Sigmoid colon (tissue), 6 donors: ENCODE measurements at regions not wholly inside any gene's neighbourhood (a gene's known extent, or its start where the extent isn't known, plus 50 kb on each side); places are given as distances from the start of the nearest gene placed in this dataset.

Source experiments
- DNase-seq: peaks from one replicate; pipeline ENCODE4 v3.0.0-alpha.2; 2019
- H3K27ac ChIP-seq, 4 donors: fragments of 200-600 bp; sonication (generic); one replicate each; pipeline ENCODE4 v1.5.1; 2016 to 2019; ENCODE audit warnings: mild to moderate bottlenecking in 1 of 4
- H3K27me3 ChIP-seq, 3 donors: fragments of 200-600 bp; sonication (generic); one replicate each; pipeline ENCODE4 v1.5.1; 2019; ENCODE audit warnings: mild to moderate bottlenecking in 1 of 3
- H3K36me3 ChIP-seq, 4 donors: fragments of 200-600 bp; sonication (generic); one replicate each; pipeline ENCODE4 v1.5.1; 2016 to 2019
- H3K4me1 ChIP-seq, 4 donors: fragments of 200-600 bp; sonication (generic); one replicate each; pipeline ENCODE4 v1.5.1; 2017 to 2019
- H3K4me3 ChIP-seq, 4 donors: fragments of 200-600 bp; sonication (generic); one replicate each; pipeline ENCODE4 v1.5.1; 2017 to 2019; ENCODE audit warnings: mild to moderate bottlenecking in 2 of 4, moderate library complexity in 1 of 4
- H3K9me3 ChIP-seq, 4 donors: fragments of 200-600 bp in 3 of 4; sonication (generic) in 3 of 4; one replicate each; pipeline versions ENCODE4 v1.5.1 to v1.6.1; 2013 to 2019
- CTCF ChIP-seq, 4 experiments: fragments of 450-650 bp in 3 of 4; fragments of 200-600 bp in 1 of 4; IDR thresholded peaks; one replicate each; pipeline ENCODE4 v1.5.1; 2016 to 2019; ENCODE audit warnings: antibody characterized with exemption in 4 of 4, mild to moderate bottlenecking in 3 of 4, moderate library complexity in 2 of 4
- EP300 ChIP-seq, 4 donors: sonication (generic); formaldehyde crosslinking; IDR thresholded peaks; one replicate each; pipeline ENCODE4 v1.6.1; 2017; ENCODE audit warnings: antibody characterized with exemption in 4 of 4
- POLR2A ChIP-seq, 2 donors: fragments of 450-650 bp; IDR thresholded peaks; one replicate each; pipeline ENCODE4 v1.6.1; 2016; ENCODE audit warnings: antibody characterized with exemption in 2 of 2, mild to moderate bottlenecking in 2 of 2, moderate library complexity in 2 of 2
- POLR2AphosphoS5 ChIP-seq, 4 donors: sonication (generic); formaldehyde crosslinking; IDR thresholded peaks; one replicate each; pipeline ENCODE4 v1.6.1; 2017; ENCODE audit warnings: antibody characterized with exemption in 4 of 4
- WGBS, 2 donors: extraction: QIAGEN DNeasy Blood & Tissue Kit; methylation state at CpG; one replicate each; pipeline ENCODE4 v1.1.7; 2013; 5-methylcytosine and 5-hydroxymethylcytosine counted together
- intact Hi-C: fragments of 100-400 bp; cut with DNase I; formaldehyde crosslinking; loops from one replicate; pipeline ENCODE4 v1.15.1; 2023
- donor health status: healthy with polysubstance abuse.
- donor health status: healthy.

DNA sequence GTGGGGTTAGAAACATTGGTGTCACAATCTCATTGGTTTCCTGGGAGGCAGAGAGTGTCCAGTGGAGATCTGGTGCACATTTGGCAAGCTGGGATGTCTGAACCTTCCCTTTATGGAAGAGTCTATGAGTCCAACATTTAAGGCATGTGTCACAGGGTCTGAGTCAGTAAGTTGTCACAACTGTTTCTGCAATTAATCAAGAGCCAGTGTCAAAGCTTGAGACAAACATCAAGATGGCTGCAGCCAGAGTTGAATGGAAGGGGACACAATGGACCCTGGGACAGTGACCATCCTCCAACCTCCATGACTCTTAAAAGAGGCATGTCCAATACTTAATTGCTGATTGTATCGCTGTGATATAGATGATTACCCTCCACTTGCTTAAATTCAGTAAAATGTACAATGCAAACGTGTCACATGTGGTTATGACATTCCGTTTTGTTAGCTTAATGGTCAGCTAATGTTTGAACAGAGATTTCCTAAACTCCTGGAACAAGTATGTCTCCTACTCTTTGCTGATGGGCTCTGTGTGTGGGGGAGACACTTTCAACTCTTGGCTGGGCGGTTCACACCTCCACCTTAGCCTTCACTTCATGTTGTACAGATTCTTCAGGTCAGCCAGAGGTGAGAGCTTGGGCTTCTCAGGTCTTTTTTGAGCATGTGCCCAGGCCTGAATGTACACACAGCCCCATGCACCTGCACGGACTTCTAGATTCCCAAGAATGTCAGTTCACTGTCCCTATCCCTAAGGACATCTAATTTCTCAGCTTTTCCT lies 79.9 kb upstream of the PRR23E start:
- H3K4me1 ChIP-seq = no peaks in the 10 kb centered on the region
- peaks cover 0 to 9% (median 8%) of the 10 kb centered on the region in 4 donors for H3K9me3 ChIP-seq
- no peak overlapping the region for H3K4me3 ChIP-seq
- no peak for DNase-seq
- H3K36me3 ChIP-seq = no peaks in the 10 kb centered on the region
- intact Hi-C loops = no loop called here
- no peaks in the 10 kb centered on the region for H3K27me3 ChIP-seq
- TF ChIP-seq POLR2AphosphoS5 (IDR thresholded peaks at IDR 0.05) (no peak), EP300 (IDR thresholded peaks at IDR 0.05) (no peak), CTCF (IDR thresholded peaks at IDR 0.05) (no peak), POLR2A (IDR thresholded peaks at IDR 0.05) (no peak)
- no peak overlapping the region for H3K27ac ChIP-seq
- 62 to 66% methylated on average over 5 of the region's 5 CpGs for whole genome bisulfite sequencing, 2 donors

- Histone ChIP-seq H3K9me3 (peaks cover 0 to 9% (median 8%) of the 10 kb centered on the region in 4 donors), H3K4me3 (no peak overlapping the region), H3K36me3 (no peaks in the 10 kb centered on the region), H3K27me3 (no peaks in the 10 kb centered on the region), H3K27ac (no peak overlapping the region), H3K4me1 (no peaks in the 10 kb centered on the region)
- intact Hi-C loops = no loop called here
- no peak for DNase-seq
- TF ChIP-seq POLR2A (IDR thresholded peaks at IDR 0.05) (no peak), CTCF (IDR thresholded peaks at IDR 0.05) (no peak), POLR2AphosphoS5 (IDR thresholded peaks at IDR 0.05) (no peak), EP300 (IDR thresholded peaks at IDR 0.05) (no peak)
- 78 to 80% methylated on average over 1 of the region's 1 CpG for WGBS, 2 donors
These were observed 79.4 kb upstream of the PRR23E start for GRCh38 chr3:127113571-127113891.

DNA sequence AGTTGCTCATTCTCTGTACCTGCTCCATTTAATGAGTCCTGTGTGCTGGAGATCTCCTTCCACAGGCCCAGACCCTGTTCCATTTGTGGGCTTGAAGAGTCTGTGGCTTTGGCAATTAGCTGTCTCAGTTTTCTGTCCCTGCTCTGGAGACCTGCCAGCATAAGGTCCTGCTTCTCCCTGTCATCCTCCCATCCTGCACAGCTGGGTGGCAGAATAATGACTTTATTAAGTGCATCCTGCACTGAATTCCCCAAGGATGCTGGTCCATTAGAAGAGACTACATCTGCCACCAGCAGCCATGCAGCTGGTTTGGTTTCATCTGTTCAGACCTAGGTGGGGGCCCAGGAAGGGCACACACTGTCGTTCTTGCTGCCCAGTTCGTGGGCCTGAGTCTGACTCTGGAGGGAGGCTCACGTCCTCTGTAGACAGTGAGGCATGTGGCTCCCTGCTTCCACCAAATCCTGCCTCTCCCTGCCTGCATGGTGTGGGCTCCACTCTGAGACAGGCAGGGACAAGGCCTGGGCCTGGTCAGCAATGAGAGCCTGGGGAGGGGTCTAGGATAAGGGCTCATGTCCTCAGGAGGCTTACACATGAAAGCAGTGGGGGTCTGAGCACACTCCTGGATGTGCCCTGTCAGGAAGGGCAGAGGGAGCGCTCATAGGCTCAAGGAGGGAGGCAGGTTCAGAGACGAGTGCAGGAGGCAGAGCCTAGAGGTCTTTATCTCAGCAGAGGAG lies 78.4 kb upstream of the PRR23E start:
- intact Hi-C loops = no loop called here
- no peaks in the 10 kb centered on the region for H3K27me3 ChIP-seq
- WGBS, 2 donors = 74 to 79% methylated on average over 5 of the region's 5 CpGs
- H3K4me1 ChIP-seq = no peaks in the 10 kb centered on the region
- peaks cover 0 to 9% (median 8%) of the 10 kb centered on the region in 4 donors for H3K9me3 ChIP-seq
- TF ChIP-seq CTCF (IDR thresholded peaks at IDR 0.05) = no peak
- no peak for TF ChIP-seq POLR2AphosphoS5 (IDR thresholded peaks at IDR 0.05)
- TF ChIP-seq EP300 (IDR thresholded peaks at IDR 0.05) = no peak
- TF ChIP-seq POLR2A (IDR thresholded peaks at IDR 0.05) = no peak
- no peak overlapping the region for H3K4me3 ChIP-seq
- DNase-seq = no peak
- no peaks in the 10 kb centered on the region for H3K36me3 ChIP-seq
- no peak overlapping the region for H3K27ac ChIP-seq

- Histone ChIP-seq H3K27me3 (no peaks in the 10 kb centered on the region), H3K9me3 (peaks cover 0 to 9% (median 8%) of the 10 kb centered on the region in 4 donors), H3K4me1 (no peaks in the 10 kb centered on the region), H3K4me3 (no peak overlapping the region), H3K27ac (no peak overlapping the region), H3K36me3 (no peaks in the 10 kb centered on the region)
- DNase-seq = no peak
- 90 to 93% methylated on average over 3 of the region's 3 CpGs for WGBS, 2 donors
- TF ChIP-seq CTCF (IDR thresholded peaks at IDR 0.05) (no peak), POLR2AphosphoS5 (IDR thresholded peaks at IDR 0.05) (no peak), POLR2A (IDR thresholded peaks at IDR 0.05) (no peak), EP300 (IDR thresholded peaks at IDR 0.05) (no peak)
- intact Hi-C loops = no loop called here
These were observed 77.1 kb upstream of the PRR23E start for GRCh38 chr3:127115691-127116351.
